Spleen (tissue), 11 donors: ENCODE measurements at regions not wholly inside any gene's neighbourhood (a gene's known extent, or its start where the extent isn't known, plus 50 kb on each side); places are given as distances from the start of the nearest gene placed in this dataset.

Experiments
- DNase-seq: peaks from one replicate; pipeline ENCODE4 v3.0.0-alpha.2; 2020
- H3K27ac ChIP-seq, 8 donors: fragments of 200-600 bp; sonication (generic) in 7 of 8; 1 replicate in 4 of 8; 2 replicates in 4 of 8; pipeline versions ENCODE4 v1.5.0 to v1.8.0; 2016 to 2021; ENCODE audit warnings: inconsistent platforms in 4 of 8, mild to moderate bottlenecking in 4 of 8, moderate library complexity in 1 of 8
- H3K27me3 ChIP-seq, 7 donors: fragments of 200-600 bp; sonication (generic) in 6 of 7; replicated peaks in 1 of 7; 1 replicate in 4 of 7; 2 replicates in 3 of 7; pipeline versions ENCODE4 v1.5.0 to v1.8.0; 2016 to 2021; ENCODE audit warnings: inconsistent platforms in 3 of 7, mild to moderate bottlenecking in 1 of 7
- H3K36me3 ChIP-seq, 6 donors: fragments of 200-600 bp; sonication (generic) in 5 of 6; 1 replicate in 4 of 6; 2 replicates in 2 of 6; pipeline versions ENCODE4 v1.5.0 to v1.8.0; 2016 to 2021; ENCODE audit warnings: inconsistent platforms in 2 of 6
- H3K4me1 ChIP-seq, 6 donors: fragments of 200-600 bp; sonication (generic) in 5 of 6; 1 replicate in 3 of 6; 2 replicates in 3 of 6; pipeline versions ENCODE4 v1.5.0 to v1.8.0; 2016 to 2021; ENCODE audit warnings: inconsistent platforms in 3 of 6
- H3K4me3 ChIP-seq, 8 donors: fragments of 200-600 bp; sonication (generic) in 7 of 8; 1 replicate in 4 of 8; 2 replicates in 4 of 8; pipeline versions ENCODE4 v1.5.0 to v1.8.0; 2016 to 2021; ENCODE audit warnings: inconsistent platforms in 4 of 8, mild to moderate bottlenecking in 4 of 8, moderate library complexity in 2 of 8
- H3K9me3 ChIP-seq, 8 donors: fragments of 200-600 bp; sonication (generic) in 7 of 8; 1 replicate in 4 of 8; 2 replicates in 4 of 8; pipeline versions ENCODE4 v1.5.0 to v1.8.0; 2016 to 2021; ENCODE audit warnings: inconsistent platforms in 4 of 8
- CTCF ChIP-seq, 11 experiments: fragments of 200-600 bp in 7 of 11; fragments of 450-650 bp in 4 of 11; sonication (generic) in 4 of 11; IDR thresholded peaks in 8 of 11; conservative IDR thresholded peaks in 3 of 11; 1 replicate in 7 of 11; 2 replicates in 4 of 11; pipeline versions ENCODE4 v1.4.0 to v1.8.0; 2016 to 2021; ENCODE audit warnings: antibody characterized with exemption in 11 of 11, inconsistent platforms in 4 of 11, mild to moderate bottlenecking in 1 of 11
- POLR2A ChIP-seq, 3 donors: fragments of 450-650 bp; IDR thresholded peaks; one replicate each; pipeline ENCODE4 v1.5.1; 2017; ENCODE audit warnings: antibody characterized with exemption in 3 of 3, mild to moderate bottlenecking in 1 of 3
- POLR2AphosphoS5 ChIP-seq, 3 donors: sonication (generic); formaldehyde crosslinking; IDR thresholded peaks; one replicate each; pipeline ENCODE4 v1.5.1; 2017; ENCODE audit warnings: antibody characterized with exemption in 3 of 3
- WGBS, 5 donors: extraction: QIAGEN DNeasy Blood & Tissue Kit in 3 of 5; methylation state at CpG; one replicate each; pipeline versions ENCODE4 v1.1.5 to v1.1.7; 2013 to 2018; 5-methylcytosine and 5-hydroxymethylcytosine counted together
- intact Hi-C: fragments of 100-400 bp; cut with DNase I; formaldehyde crosslinking; loops from one replicate; pipeline ENCODE4 v1.15.0; 2023; ENCODE audit warnings: low total_unique reads
- donor health status: healthy with polysubstance abuse.
- donor health status: DM: no; HTN: no; CAD: no; lungs with moderate emphysema.
- donor health status: DM: no; HTN: no; CAD: no.
- donor health status: Bipolar disorder and iron deficiency.
- donor health status: healthy.
- donor health status: DM: no; HTN: no; CAD: no.
- donor health status: DM: yes; HTN: yes; CAD: no.

GRCh38 chr2:36302911-36303310 lies 52.7 kb upstream of the CRIM1 start:
- H3K27ac ChIP-seq: no peak overlapping the region
- no peaks in the 10 kb centered on the region for H3K9me3 ChIP-seq
- H3K36me3 ChIP-seq: no peaks in the 10 kb centered on the region
- 85 to 99% (median 89%) methylated on average over 4 of the region's 4 CpGs for WGBS, 5 donors
- TF ChIP-seq POLR2A (IDR thresholded peaks at IDR 0.05) (no peak), CTCF (IDR thresholded peaks at IDR 0.05 in 8 of 11, conservative IDR thresholded peaks at IDR 0.05 in 3 of 11) (no peak), POLR2AphosphoS5 (IDR thresholded peaks at IDR 0.05) (no peak)
- intact Hi-C loops: no loop called here
- no peaks in the 10 kb centered on the region for H3K4me1 ChIP-seq
- no peaks in the 10 kb centered on the region for H3K27me3 ChIP-seq
- DNase-seq: no peak
- no peak overlapping the region for H3K4me3 ChIP-seq

GRCh38 chr2:36301843-36302242 lies 53.7 kb upstream of the CRIM1 start:
- Histone ChIP-seq H3K27ac (no peak overlapping the region), H3K4me1 (no peaks in the 10 kb centered on the region), H3K4me3 (no peak overlapping the region), H3K9me3 (no peaks in the 10 kb centered on the region), H3K27me3 (no peaks in the 10 kb centered on the region), H3K36me3 (no peaks in the 10 kb centered on the region)
- TF ChIP-seq CTCF (IDR thresholded peaks at IDR 0.05 in 8 of 11, conservative IDR thresholded peaks at IDR 0.05 in 3 of 11) (no peak), POLR2A (IDR thresholded peaks at IDR 0.05) (no peak), POLR2AphosphoS5 (IDR thresholded peaks at IDR 0.05) (no peak)
- WGBS, 5 donors: 65 to 87% (median 76%) methylated on average over 5 of the region's 5 CpGs
- intact Hi-C loops: no loop called here
- DNase-seq: no peak

GRCh38 chr2:36300697-36301096 lies 54.9 kb upstream of the CRIM1 start:
- Histone ChIP-seq H3K4me3 (no peak overlapping the region), H3K9me3 (no peaks in the 10 kb centered on the region), H3K36me3 (no peaks in the 10 kb centered on the region), H3K27ac (no peak overlapping the region), H3K27me3 (no peaks in the 10 kb centered on the region), H3K4me1 (no peaks in the 10 kb centered on the region)
- TF ChIP-seq POLR2A (IDR thresholded peaks at IDR 0.05): no peak
- no peak for TF ChIP-seq POLR2AphosphoS5 (IDR thresholded peaks at IDR 0.05)
- TF ChIP-seq CTCF (IDR thresholded peaks at IDR 0.05 in 8 of 11, conservative IDR thresholded peaks at IDR 0.05 in 3 of 11): no peak
- WGBS, 5 donors: 82 to 92% (median 91%) methylated on average over 5 of the region's 5 CpGs
- DNase-seq: no peak
- intact Hi-C loops: no loop called here

GRCh38 chr2:36296798-36297197 lies 58.8 kb upstream of the CRIM1 start:
- no peak overlapping the region for H3K4me3 ChIP-seq
- H3K9me3 ChIP-seq: no peaks in the 10 kb centered on the region
- H3K27ac ChIP-seq: no peak overlapping the region
- no peak for DNase-seq
- no peaks in the 10 kb centered on the region for H3K4me1 ChIP-seq
- 68 to 80% (median 72%) methylated on average over 4 of the region's 4 CpGs for WGBS, 5 donors
- intact Hi-C loops: no loop called here
- TF ChIP-seq POLR2A (IDR thresholded peaks at IDR 0.05) (no peak), CTCF (IDR thresholded peaks at IDR 0.05 in 8 of 11, conservative IDR thresholded peaks at IDR 0.05 in 3 of 11) (no peak)
- H3K36me3 ChIP-seq: no peaks in the 10 kb centered on the region
- no peaks in the 10 kb centered on the region for H3K27me3 ChIP-seq
